H9 (cell line): ENCODE measurements at regions not wholly inside any gene's neighbourhood (a gene's known extent, or its start where the extent isn't known, plus 50 kb on each side); places are given as distances from the start of the nearest gene placed in this dataset.

Experiments
- DNase-seq: peaks from one replicate; pipeline ENCODE4 v3.0.0-alpha.2; 2017
- H2AFZ ChIP-seq: one replicate; pipeline ENCODE4 v1.6.1; 2013; ENCODE audit warnings: mild to moderate bottlenecking, low read length, control low read depth, moderate library complexity
- H2AK5ac ChIP-seq: 2 replicates; pipeline ENCODE4 v1.6.1; 2013; ENCODE audit warnings: low read length, control low read depth, mixed read lengths; ENCODE audit not compliant: insufficient read length
- H2BK120ac ChIP-seq: one replicate; pipeline ENCODE4 v1.6.1; 2013; ENCODE audit warnings: low read depth, mild to moderate bottlenecking, low read length, control low read depth, inconsistent platforms; ENCODE audit not compliant: poor library complexity, severe bottlenecking
- H2BK12ac ChIP-seq: 2 replicates; pipeline ENCODE4 v1.6.1; 2013; ENCODE audit warnings: low read length, control low read depth, mixed read lengths, low read depth; ENCODE audit not compliant: insufficient read length
- H2BK15ac ChIP-seq: 2 replicates; pipeline ENCODE4 v1.6.1; 2013; ENCODE audit warnings: low read depth, low read length, control low read depth
- H2BK20ac ChIP-seq: one replicate; pipeline ENCODE4 v1.6.1; 2013; ENCODE audit warnings: low read depth, mild to moderate bottlenecking, low read length, control low read depth, inconsistent platforms; ENCODE audit not compliant: poor library complexity, severe bottlenecking
- H2BK5ac ChIP-seq: 2 replicates; pipeline ENCODE4 v1.6.1; 2013; ENCODE audit warnings: low read length, control low read depth, mixed read lengths; ENCODE audit not compliant: insufficient read length
- H3K14ac ChIP-seq: 2 replicates; pipeline ENCODE4 v1.6.1; 2013; ENCODE audit warnings: low read length, control low read depth; ENCODE audit not compliant: insufficient read depth
- H3K18ac ChIP-seq: 2 replicates; pipeline ENCODE4 v1.6.1; 2013; ENCODE audit warnings: low read depth, mild to moderate bottlenecking, mixed read lengths, low read length, control low read depth; ENCODE audit not compliant: insufficient read length
- H3K23ac ChIP-seq: 2 replicates; pipeline ENCODE4 v1.6.1; 2013; ENCODE audit warnings: low read length, control low read depth, mixed read lengths, low read depth; ENCODE audit not compliant: insufficient read length
- H3K23me2 ChIP-seq: 2 replicates; pipeline ENCODE4 v1.6.1; 2013; ENCODE audit warnings: low read depth, mild to moderate bottlenecking, mixed read lengths, low read length, control low read depth; ENCODE audit not compliant: insufficient read length, poor library complexity, severe bottlenecking
- H3K27ac ChIP-seq: 2 replicates; pipeline ENCODE4 v1.5.1; 2013; ENCODE audit warnings: low read length, control low read depth, mixed read lengths, low read depth; ENCODE audit not compliant: insufficient read length
- H3K27me3 ChIP-seq: 2 replicates; pipeline ENCODE4 v1.6.1; 2013; ENCODE audit warnings: low read length, control low read depth, inconsistent platforms; ENCODE audit not compliant: insufficient read depth
- H3K4ac ChIP-seq: 2 replicates; pipeline ENCODE4 v1.6.1; 2013; ENCODE audit warnings: low read depth, mild to moderate bottlenecking, control low read depth, inconsistent platforms, low read length, moderate library complexity
- H3K4me1 ChIP-seq: 2 replicates; pipeline ENCODE4 v1.6.1; 2013; ENCODE audit warnings: low read length, control low read depth, inconsistent platforms; ENCODE audit not compliant: insufficient read depth
- H3K4me2 ChIP-seq: 2 replicates; pipeline ENCODE4 v1.6.1; 2013; ENCODE audit warnings: low read length, control low read depth, mixed read lengths; ENCODE audit not compliant: insufficient read length, insufficient read depth
- H3K56ac ChIP-seq: 2 replicates; pipeline ENCODE4 v1.6.1; 2013; ENCODE audit warnings: low read depth, mild to moderate bottlenecking, mixed read lengths, low read length, control low read depth; ENCODE audit not compliant: insufficient read length
- H3K79me1 ChIP-seq: 2 replicates; pipeline ENCODE4 v1.6.1; 2013; ENCODE audit warnings: low read depth, mild to moderate bottlenecking, moderate library complexity, low read length, control low read depth, inconsistent platforms; ENCODE audit not compliant: insufficient read depth, poor library complexity, severe bottlenecking
- H3K79me2 ChIP-seq: 2 replicates; pipeline ENCODE4 v1.6.1; 2013; ENCODE audit warnings: low read length, control low read depth, inconsistent platforms; ENCODE audit not compliant: insufficient read depth
- H3K9ac ChIP-seq: 2 replicates; pipeline ENCODE4 v1.6.1; 2013; ENCODE audit warnings: low read length, control low read depth, mixed read lengths; ENCODE audit not compliant: insufficient read length; ENCODE audit errors: extremely low read depth
- H3K9me3 ChIP-seq: one replicate; pipeline ENCODE4 v1.6.1; 2013; ENCODE audit warnings: low read depth, low read length, inconsistent platforms; ENCODE audit not compliant: control insufficient read depth
- H3T11ph ChIP-seq: one replicate; pipeline ENCODE4 v1.6.1; 2013; ENCODE audit warnings: mild to moderate bottlenecking, low read length, control low read depth, inconsistent platforms
- H4K20me1 ChIP-seq: one replicate; pipeline ENCODE4 v1.6.1; 2013; ENCODE audit not compliant: control insufficient read depth, insufficient read length, insufficient read depth
- H4K5ac ChIP-seq: 2 replicates; pipeline ENCODE4 v1.6.1; 2013; ENCODE audit warnings: low read depth, mild to moderate bottlenecking, mixed read lengths, low read length, control low read depth; ENCODE audit not compliant: insufficient read length
- H4K8ac ChIP-seq: replicated peaks from 2 replicates; pipeline ENCODE4 v1.6.1; 2013; ENCODE audit warnings: low read length, control low read depth, mixed read lengths, low read depth; ENCODE audit not compliant: insufficient read length
- H4K91ac ChIP-seq: 2 replicates; pipeline ENCODE4 v1.6.1; 2013; ENCODE audit warnings: low read depth, mild to moderate bottlenecking, moderate library complexity, mixed read lengths, low read length, control low read depth; ENCODE audit not compliant: insufficient read length
- H3K27ac Mint-ChIP-seq, 3 experiments: 2 replicates in 2 of 3; 3 replicates in 1 of 3; pipeline ENCODE4 v1.8.0; 2020 to 2021; ENCODE audit warnings: mixed read lengths in 3 of 3, mild to moderate bottlenecking in 1 of 3, moderate library complexity in 1 of 3
- H3K27me3 Mint-ChIP-seq: 2 replicates; pipeline ENCODE4 v1.8.0; 2021; ENCODE audit warnings: low read depth, mild to moderate bottlenecking, moderate library complexity, mixed read lengths
- H3K36me3 Mint-ChIP-seq, 3 experiments: 2 replicates in 2 of 3; 3 replicates in 1 of 3; pipeline ENCODE4 v1.8.0; 2020 to 2021; ENCODE audit warnings: low read depth in 3 of 3, mixed read lengths in 3 of 3; ENCODE audit not compliant: insufficient read depth in 1 of 3
- H3K4me1 Mint-ChIP-seq, 2 experiments: 2 replicates each; pipeline ENCODE4 v1.8.0; 2020; ENCODE audit warnings: mixed read lengths in 2 of 2
- H3K4me3 Mint-ChIP-seq, 2 experiments: 2 replicates in 1 of 2; 3 replicates in 1 of 2; pipeline ENCODE4 v1.8.0; 2020 to 2021; ENCODE audit warnings: mild to moderate bottlenecking in 2 of 2, mixed read lengths in 2 of 2, moderate library complexity in 1 of 2
- H3K9me3 Mint-ChIP-seq, 2 experiments: 2 replicates in 1 of 2; 3 replicates in 1 of 2; pipeline ENCODE4 v1.8.0; 2020; ENCODE audit warnings: mild to moderate bottlenecking in 2 of 2, mixed read lengths in 2 of 2, moderate library complexity in 1 of 2
- CTCF ChIP-seq: fragments of 200-600 bp; sonication (generic); conservative IDR thresholded peaks from 3 replicates; pipeline ENCODE4 v1.8.0; 2021; ENCODE audit warnings: antibody characterized with exemption, mild to moderate bottlenecking
- WGBS: extraction: QIAGEN DNeasy Blood & Tissue Kit; methylation state at CpG from one replicate; pipeline ENCODE4 v1.1.7; 2013; ENCODE audit warnings: missing lambda C conversion rate, low lambda C conversion rate, mixed read lengths; ENCODE audit not compliant: insufficient read length; ENCODE audit errors: extremely low coverage; 5-methylcytosine and 5-hydroxymethylcytosine counted together

GRCh38 chr16:56108724-56109123 lies 82.6 kb upstream of the GNAO1 start:
- no peak overlapping the region for H2BK120ac ChIP-seq
- no peak overlapping the region for H3K18ac ChIP-seq
- H2BK5ac ChIP-seq = no peak overlapping the region
- no peak overlapping the region for H2BK12ac ChIP-seq
- H4K8ac ChIP-seq = no peak overlapping the region
- no peak for TF ChIP-seq CTCF
- WGBS = no CpG with 5 or more reads among the region's 4 CpGs
- no peak overlapping the region for H3K56ac ChIP-seq
- H3K4me1 ChIP-seq = 0 out of 2 replicates have a peak, but pooled peaks cover 4% of the 10 kb centered on the region
- no peak overlapping the region for H2AK5ac ChIP-seq
- H2BK20ac ChIP-seq = no peak overlapping the region
- peaks cover 20 to 33% of the 10 kb centered on the region in 2 experiments for H3K4me1 Mint-ChIP-seq
- H3K27me3 Mint-ChIP-seq = peaks cover 4% of the 10 kb centered on the region
- no peaks in the 10 kb centered on the region; a peak in 1 of 7 replicates for H3K36me3 Mint-ChIP-seq
- H3K27me3 ChIP-seq = no peaks in the 10 kb centered on the region
- H2BK15ac ChIP-seq = no peak overlapping the region
- H3K79me2 ChIP-seq = no peaks in the 10 kb centered on the region
- no peaks in the 10 kb centered on the region for H3K79me1 ChIP-seq
- H3K23me2 ChIP-seq = no peaks in the 10 kb centered on the region
- no peak overlapping the region for H3T11ph ChIP-seq
- H3K23ac ChIP-seq = no peak overlapping the region
- H3K9me3 Mint-ChIP-seq = no peaks in the 10 kb centered on the region; a peak in 1 of 5 replicates
- no peaks in the 10 kb centered on the region for H3K9me3 ChIP-seq
- H4K5ac ChIP-seq = no peak overlapping the region
- H3K4me3 Mint-ChIP-seq = no peak overlapping the region
- no peak for DNase-seq
- no peak overlapping the region for H2AFZ ChIP-seq
- H3K9ac ChIP-seq = no peak overlapping the region
- H3K4ac ChIP-seq = no peak overlapping the region
- H3K27ac Mint-ChIP-seq = no peak overlapping the region
- H4K20me1 ChIP-seq = no peaks in the 10 kb centered on the region
- no peak overlapping the region for H3K14ac ChIP-seq
- H3K27ac ChIP-seq = no peak overlapping the region
- no peak overlapping the region for H3K4me2 ChIP-seq
- no peak overlapping the region for H4K91ac ChIP-seq
